ENCODE measurements at regions not wholly inside any gene's neighbourhood (a gene's known extent, or its start where the extent isn't known, plus 50 kb on each side); places are given as distances from the start of the nearest gene placed in this dataset.

DNA sequence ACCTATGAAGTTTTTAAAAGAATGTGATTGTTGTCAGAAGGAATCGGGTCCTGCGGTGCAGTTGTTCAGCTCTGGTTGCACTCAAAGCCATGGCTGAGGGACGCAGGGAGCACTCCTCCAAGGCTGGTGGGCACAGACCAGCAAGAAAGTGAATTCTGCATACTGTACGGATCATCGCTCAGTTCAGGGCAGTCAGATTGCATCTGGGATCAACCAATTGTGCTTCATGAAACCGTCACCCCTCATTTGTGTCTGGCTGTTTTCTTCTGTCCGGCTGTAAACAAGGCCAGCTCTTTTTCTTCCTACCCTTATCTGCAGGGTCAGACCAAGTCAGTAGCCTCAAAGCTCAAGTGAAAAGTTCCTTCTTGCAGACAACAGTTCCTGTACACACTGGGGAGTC, 478.3 kb downstream of the TFAP2A start:
- intact Hi-C loops (cut with micrococcal nuclease), result no loop called here
- no peaks in the 10 kb centered on the region for H3K27me3 Mint-ChIP-seq (ENCODE audit: insufficient read depth)
- H3K9me3 Mint-ChIP-seq, result no peaks in the 10 kb centered on the region
- H3K27ac Mint-ChIP-seq, result no peak overlapping the region
- H3K36me3 Mint-ChIP-seq (ENCODE audit: low read depth), result no peaks in the 10 kb centered on the region
- no peak for DNase-seq (ENCODE audit: low spot score)
- H3K4me1 Mint-ChIP-seq (ENCODE audit: low read depth), result no peaks in the 10 kb centered on the region
- no peak overlapping the region for H3K4me3 Mint-ChIP-seq

DNA sequence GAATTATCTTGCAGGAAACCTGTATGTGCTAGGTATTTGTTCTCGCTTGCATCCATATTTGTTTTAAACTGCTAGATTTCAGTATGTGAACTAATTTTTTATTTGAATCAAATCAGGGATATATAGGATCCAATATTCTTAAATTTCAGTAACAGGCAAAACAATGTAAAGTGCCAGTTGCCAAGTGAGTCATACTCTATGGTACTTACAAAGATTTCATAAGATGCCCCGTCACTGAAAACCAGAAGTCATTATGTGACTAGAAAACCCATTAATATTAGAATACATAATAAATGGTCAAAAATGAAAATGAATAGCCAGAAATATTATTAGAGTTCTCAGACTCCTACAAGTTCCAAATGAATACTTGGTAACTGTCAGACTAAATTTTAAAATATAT, 481.2 kb downstream of the TFAP2A start:
- no peak for DNase-seq (ENCODE audit: low spot score)
- intact Hi-C loops (cut with micrococcal nuclease), result no loop called here
- no peaks in the 10 kb centered on the region for H3K4me1 Mint-ChIP-seq (ENCODE audit: low read depth)
- no peaks in the 10 kb centered on the region for H3K36me3 Mint-ChIP-seq (ENCODE audit: low read depth)
- H3K27ac Mint-ChIP-seq, result no peak overlapping the region
- H3K9me3 Mint-ChIP-seq, result peaks cover 4% of the 10 kb centered on the region
- H3K27me3 Mint-ChIP-seq (ENCODE audit: insufficient read depth), result no peaks in the 10 kb centered on the region
- no peak overlapping the region for H3K4me3 Mint-ChIP-seq

DNA sequence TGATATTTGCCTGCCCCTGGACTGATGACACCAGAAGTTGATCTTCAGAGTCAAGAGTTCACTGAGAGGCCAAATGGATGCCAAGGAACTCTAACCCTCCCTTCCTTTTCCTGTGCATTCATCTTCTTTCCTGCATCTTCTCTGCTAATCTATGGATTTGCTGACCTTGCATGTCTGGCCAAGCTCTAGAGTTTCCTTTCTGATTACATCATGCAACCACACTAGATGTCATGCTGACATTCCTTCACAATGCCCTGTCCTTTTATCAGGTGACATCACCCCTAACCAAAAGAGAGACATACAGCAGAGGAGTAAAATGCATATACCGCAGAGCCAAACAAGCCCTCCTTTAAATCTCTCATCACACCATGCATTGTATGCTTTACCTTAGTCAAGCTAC, 487.6 kb downstream of the TFAP2A start:
- no peak for DNase-seq (ENCODE audit: low spot score)
- Mint-ChIP-seq H3K4me3 (no peak overlapping the region), H3K36me3 (ENCODE audit: low read depth) (no peaks in the 10 kb centered on the region), H3K27ac (no peak overlapping the region), H3K4me1 (ENCODE audit: low read depth) (no peaks in the 10 kb centered on the region), H3K9me3 (peaks cover 12% of the 10 kb centered on the region), H3K27me3 (ENCODE audit: insufficient read depth) (no peaks in the 10 kb centered on the region)
- intact Hi-C loops (cut with micrococcal nuclease), result no loop called here

DNA sequence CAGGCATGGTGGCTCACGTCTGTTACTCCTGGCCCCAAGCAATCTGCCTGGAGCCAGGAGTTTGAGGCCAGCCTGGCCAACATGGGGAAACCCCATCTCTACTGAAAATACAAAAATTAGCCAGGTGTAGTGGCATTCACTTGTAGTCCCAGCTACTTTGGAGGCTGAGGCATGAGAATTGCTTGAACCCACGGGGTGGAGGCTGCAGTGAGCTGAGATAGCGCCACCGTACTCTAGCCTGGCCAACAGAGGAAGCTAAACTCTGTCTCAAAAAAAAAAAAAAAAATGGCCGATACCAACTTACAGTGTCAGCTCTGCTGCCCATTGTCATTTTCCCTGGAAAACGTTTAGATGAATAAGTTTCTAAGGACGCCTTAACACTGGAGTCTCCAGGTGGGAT, 489.9 kb downstream of the TFAP2A start:
- no peaks in the 10 kb centered on the region for H3K36me3 Mint-ChIP-seq (ENCODE audit: low read depth)
- H3K4me1 Mint-ChIP-seq (ENCODE audit: low read depth), result no peaks in the 10 kb centered on the region
- no peak overlapping the region for H3K27ac Mint-ChIP-seq
- no peak for DNase-seq (ENCODE audit: low spot score)
- H3K4me3 Mint-ChIP-seq, result no peak overlapping the region
- peaks cover 12% of the 10 kb centered on the region for H3K9me3 Mint-ChIP-seq
- H3K27me3 Mint-ChIP-seq (ENCODE audit: insufficient read depth), result no peaks in the 10 kb centered on the region
- intact Hi-C loops (cut with micrococcal nuclease), result no loop called here

DNA sequence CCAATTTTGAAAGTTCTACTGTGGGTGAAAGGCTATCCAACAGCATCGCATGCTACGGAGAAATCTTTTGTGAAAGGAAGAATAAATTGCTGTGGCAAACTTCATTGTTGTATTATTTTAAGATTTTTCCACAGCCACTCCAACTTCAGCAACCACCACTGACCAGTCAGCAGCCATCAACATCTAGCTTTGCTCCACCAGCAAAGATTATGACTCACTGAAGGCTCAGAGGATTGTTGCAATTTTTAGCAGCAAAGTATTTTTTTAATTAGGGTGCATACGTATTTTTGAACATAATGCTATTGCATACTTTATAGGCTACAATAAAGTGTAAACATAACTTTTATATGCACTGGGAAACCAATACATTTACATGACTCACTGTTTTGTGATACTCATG, 493.5 kb downstream of the TFAP2A start:
- no peaks in the 10 kb centered on the region for H3K27me3 Mint-ChIP-seq (ENCODE audit: insufficient read depth)
- H3K4me3 Mint-ChIP-seq, result no peak overlapping the region
- no peaks in the 10 kb centered on the region for H3K4me1 Mint-ChIP-seq (ENCODE audit: low read depth)
- no peak for DNase-seq (ENCODE audit: low spot score)
- intact Hi-C loops (cut with micrococcal nuclease), result no loop called here
- no peaks in the 10 kb centered on the region for H3K36me3 Mint-ChIP-seq (ENCODE audit: low read depth)
- peaks cover 13% of the 10 kb centered on the region for H3K9me3 Mint-ChIP-seq
- H3K27ac Mint-ChIP-seq, result no peak overlapping the region

DNA sequence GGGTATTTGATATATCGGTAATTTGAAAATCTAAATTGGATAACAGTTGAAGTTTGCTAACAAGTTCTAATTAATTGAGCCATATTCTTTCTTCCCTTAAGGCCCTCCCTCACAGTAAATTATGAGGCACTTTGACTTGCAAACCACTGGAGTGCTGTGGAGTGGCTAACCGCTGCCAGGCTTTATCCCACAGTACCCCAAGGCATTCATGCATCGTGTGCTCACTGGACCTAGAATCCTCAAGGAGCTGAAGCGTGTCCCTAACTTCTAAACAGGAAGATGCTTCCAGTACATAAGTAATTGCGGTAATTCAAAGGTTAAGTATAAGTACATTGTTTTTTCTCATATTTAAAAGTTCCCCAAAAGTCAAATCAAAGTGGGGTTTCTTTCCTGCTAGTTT, 499.9 kb downstream of the TFAP2A start:
- Mint-ChIP-seq H3K27ac (no peak overlapping the region), H3K4me1 (ENCODE audit: low read depth) (no peaks in the 10 kb centered on the region), H3K4me3 (no peak overlapping the region), H3K9me3 (peaks cover 6% of the 10 kb centered on the region), H3K27me3 (ENCODE audit: insufficient read depth) (no peaks in the 10 kb centered on the region), H3K36me3 (ENCODE audit: low read depth) (no peaks in the 10 kb centered on the region)
- intact Hi-C loops (cut with micrococcal nuclease), result no loop called here
- DNase-seq (ENCODE audit: low spot score), result no peak

DNA sequence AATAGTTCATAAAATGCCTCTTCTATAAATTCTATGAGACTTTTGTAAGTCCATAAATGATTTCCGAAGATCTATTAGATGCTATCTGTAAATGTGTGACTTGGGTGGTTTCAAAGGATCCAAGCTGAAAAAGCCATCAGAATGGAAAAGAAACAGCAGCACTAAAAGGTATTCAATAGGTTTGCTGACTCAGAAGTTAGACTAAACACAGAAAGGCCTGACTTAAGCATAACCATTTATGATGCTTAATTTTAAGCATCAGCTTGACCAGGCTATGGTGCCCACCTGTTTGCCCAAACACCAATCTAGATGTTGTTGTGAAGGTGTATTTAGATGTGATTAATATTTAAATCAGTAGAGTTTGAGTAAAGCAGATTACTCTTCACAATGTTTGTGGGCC, 513.5 kb downstream of the TFAP2A start:
- intact Hi-C loops (cut with micrococcal nuclease), result no loop called here
- Mint-ChIP-seq H3K9me3 (peaks cover 7% of the 10 kb centered on the region), H3K4me1 (ENCODE audit: low read depth) (no peaks in the 10 kb centered on the region), H3K27ac (no peak overlapping the region), H3K27me3 (ENCODE audit: insufficient read depth) (no peaks in the 10 kb centered on the region), H3K36me3 (ENCODE audit: low read depth) (no peaks in the 10 kb centered on the region), H3K4me3 (no peak overlapping the region)
- no peak for DNase-seq (ENCODE audit: low spot score)

DNA sequence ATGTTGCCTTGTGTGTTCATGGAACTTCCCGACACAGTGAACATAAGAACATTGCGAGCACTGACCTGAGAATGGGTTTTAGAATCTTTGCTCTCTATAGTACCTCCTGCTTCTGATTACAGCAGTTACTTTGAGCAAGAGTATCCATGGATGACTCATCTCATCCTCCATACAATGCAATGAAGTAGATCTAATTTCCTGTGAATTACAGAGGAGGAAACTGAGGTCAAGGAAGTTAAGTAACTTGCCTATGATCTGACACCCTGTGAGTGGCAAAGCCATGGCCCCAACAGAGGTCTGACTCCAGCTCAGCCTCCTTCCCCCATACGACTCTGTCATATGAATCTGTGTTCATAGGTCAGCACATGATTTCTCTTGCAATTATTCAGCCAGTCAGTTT, 518.1 kb downstream of the TFAP2A start:
- Mint-ChIP-seq H3K27me3 (ENCODE audit: insufficient read depth) (no peaks in the 10 kb centered on the region), H3K27ac (no peak overlapping the region), H3K36me3 (ENCODE audit: low read depth) (no peaks in the 10 kb centered on the region), H3K4me3 (no peak overlapping the region), H3K4me1 (ENCODE audit: low read depth) (no peaks in the 10 kb centered on the region), H3K9me3 (peaks cover 9% of the 10 kb centered on the region)
- no peak for DNase-seq (ENCODE audit: low spot score)
- intact Hi-C loops (cut with micrococcal nuclease), result no loop called here

DNA sequence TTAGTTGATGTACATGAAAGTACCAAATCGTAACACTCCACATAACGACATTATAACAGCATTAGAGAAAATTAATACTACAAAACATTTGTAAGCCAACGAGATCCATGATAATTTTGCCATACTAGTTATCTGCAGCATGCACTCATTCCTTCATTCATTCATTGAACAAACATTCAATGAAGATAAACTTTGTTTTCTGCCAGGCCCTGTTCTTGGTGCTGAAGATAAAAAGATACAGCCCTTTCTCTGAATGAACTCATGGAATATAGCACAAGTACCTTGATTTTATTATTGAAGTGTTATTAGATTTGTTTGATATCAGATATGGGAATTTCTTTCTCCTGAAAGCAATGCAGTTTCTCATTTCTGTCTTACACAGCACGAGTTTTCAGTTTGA, 524.0 kb downstream of the TFAP2A start:
- no peak for DNase-seq (ENCODE audit: low spot score)
- Mint-ChIP-seq H3K36me3 (ENCODE audit: low read depth) (no peaks in the 10 kb centered on the region), H3K9me3 (no peaks in the 10 kb centered on the region), H3K27me3 (ENCODE audit: insufficient read depth) (no peaks in the 10 kb centered on the region), H3K27ac (no peak overlapping the region), H3K4me3 (no peak overlapping the region), H3K4me1 (ENCODE audit: low read depth) (no peaks in the 10 kb centered on the region)
- intact Hi-C loops (cut with micrococcal nuclease), result no loop called here

DNA sequence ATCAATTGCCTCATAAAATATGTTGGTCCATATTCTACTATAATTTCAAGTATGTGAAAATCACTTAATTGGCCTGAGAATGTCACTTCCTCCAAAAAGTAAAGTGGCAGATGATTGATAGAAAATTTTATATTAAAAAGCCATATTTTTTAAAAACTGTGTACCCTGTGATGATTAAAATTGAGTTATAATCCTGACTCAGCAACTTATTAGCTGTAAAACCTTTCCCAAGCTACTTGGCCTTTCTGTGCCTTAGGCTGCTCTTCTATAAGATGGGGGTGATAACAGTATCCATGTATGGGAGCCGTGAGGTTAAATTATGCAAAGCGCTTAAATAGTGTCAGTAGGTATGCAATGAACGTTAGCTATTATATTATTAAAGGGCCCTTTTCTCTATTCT, 524.4 kb downstream of the TFAP2A start:
- Mint-ChIP-seq H3K36me3 (ENCODE audit: low read depth) (no peaks in the 10 kb centered on the region), H3K9me3 (peaks cover 3% of the 10 kb centered on the region), H3K4me3 (no peak overlapping the region), H3K27ac (no peak overlapping the region), H3K27me3 (ENCODE audit: insufficient read depth) (no peaks in the 10 kb centered on the region), H3K4me1 (ENCODE audit: low read depth) (no peaks in the 10 kb centered on the region)
- intact Hi-C loops (cut with micrococcal nuclease), result no loop called here
- no peak for DNase-seq (ENCODE audit: low spot score)

DNA sequence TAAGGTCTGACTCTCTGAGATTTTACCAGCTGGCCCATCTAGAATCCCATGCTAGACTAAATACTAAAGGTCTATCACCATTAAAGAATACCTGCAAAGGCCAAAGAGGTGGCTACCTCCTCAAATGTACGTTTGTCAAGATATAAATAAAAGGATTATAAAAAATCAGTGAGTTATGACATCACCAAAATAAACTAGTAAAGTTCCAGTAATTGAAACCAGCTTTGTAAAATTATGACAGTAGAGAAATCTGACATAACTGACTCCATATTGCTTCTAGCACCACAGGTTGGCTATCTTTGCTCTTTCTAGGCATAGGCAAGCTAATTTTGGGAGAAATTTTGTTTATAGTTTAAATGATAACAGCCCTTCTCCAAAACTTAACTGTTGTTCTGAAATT, 536.3 kb downstream of the TFAP2A start:
- no peaks in the 10 kb centered on the region for H3K36me3 Mint-ChIP-seq (ENCODE audit: low read depth)
- no peak for DNase-seq (ENCODE audit: low spot score)
- H3K4me1 Mint-ChIP-seq (ENCODE audit: low read depth), result no peaks in the 10 kb centered on the region

DNA sequence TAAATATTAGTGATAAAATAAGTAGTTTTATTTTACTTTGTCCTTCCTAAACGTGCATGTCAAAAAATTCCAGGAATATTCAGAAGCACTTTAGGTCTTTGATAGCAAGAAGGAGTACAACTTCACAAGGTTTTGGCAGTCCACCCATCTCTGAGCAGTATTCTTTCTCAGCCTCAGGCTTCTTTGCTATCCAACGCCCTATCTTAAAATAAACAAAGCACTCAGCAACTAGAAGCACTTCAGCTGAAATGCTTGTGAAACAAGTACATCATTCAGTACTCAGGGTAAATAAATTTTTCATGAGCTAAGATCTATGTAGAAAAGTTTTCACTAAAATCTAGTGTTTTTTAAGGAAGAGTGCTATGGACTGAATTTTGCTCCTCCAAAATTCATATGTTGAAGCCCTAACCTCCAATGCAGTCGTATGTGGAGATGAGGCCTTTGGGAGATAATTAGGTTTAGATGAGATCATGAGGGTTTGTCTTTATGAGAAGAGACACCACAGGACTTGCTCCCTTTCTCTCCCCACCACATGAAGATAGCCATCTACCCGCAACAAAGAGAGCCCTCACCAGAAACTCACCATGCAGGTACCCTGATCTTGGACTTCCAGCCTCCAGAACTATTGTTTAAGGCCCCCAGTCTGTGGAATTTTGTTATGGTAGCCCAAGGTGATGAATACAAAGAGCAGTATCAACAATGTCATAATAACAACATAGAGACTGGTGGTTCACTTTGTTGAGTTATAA, 539.1 kb downstream of the TFAP2A start:
- intact Hi-C loops (cut with micrococcal nuclease), result no loop called here
- no peaks in the 10 kb centered on the region for H3K36me3 Mint-ChIP-seq (ENCODE audit: low read depth)
- peaks cover 20% of the 10 kb centered on the region for H3K9me3 Mint-ChIP-seq
- no peaks in the 10 kb centered on the region for H3K27me3 Mint-ChIP-seq (ENCODE audit: insufficient read depth)
- H3K4me1 Mint-ChIP-seq (ENCODE audit: low read depth), result no peaks in the 10 kb centered on the region
- no peak for DNase-seq (ENCODE audit: low spot score)
- no peak overlapping the region for H3K4me3 Mint-ChIP-seq
- H3K27ac Mint-ChIP-seq, result no peak overlapping the region

More for the DNA sequence above, 536.3 kb downstream of the TFAP2A start:
- Mint-ChIP-seq H3K9me3 (peaks cover 24% of the 10 kb centered on the region), H3K27me3 (ENCODE audit: insufficient read depth) (no peaks in the 10 kb centered on the region), H3K27ac (no peak overlapping the region), H3K4me3 (no peak overlapping the region)
- intact Hi-C loops (cut with micrococcal nuclease), result no loop called here

DNA sequence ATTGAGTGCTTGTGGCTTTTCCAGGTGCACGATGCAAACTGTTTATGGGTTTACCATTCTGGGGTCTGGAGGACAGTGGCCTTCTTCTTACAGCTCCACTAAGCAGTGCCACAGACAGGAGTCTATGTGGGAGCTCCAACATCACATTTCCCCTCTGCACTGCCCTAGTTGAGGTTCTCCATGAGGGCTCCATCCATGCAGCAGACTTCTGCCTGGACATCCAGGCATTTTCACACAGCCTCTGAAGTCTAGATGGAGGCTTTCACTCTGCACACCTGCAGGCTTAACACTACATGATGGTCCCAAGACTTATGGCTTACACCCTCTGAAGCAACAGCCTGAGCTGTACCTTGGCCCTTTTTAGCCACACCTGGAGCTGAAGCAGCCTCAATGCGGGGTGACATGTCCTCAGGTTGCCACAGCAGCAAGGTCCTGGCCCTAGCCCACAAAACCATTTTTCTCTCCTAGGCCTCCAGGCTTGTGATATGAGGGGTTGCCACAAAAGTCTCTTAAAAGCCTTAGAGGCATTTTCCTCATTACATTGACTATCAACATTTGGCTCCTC, 552.2 kb downstream of the TFAP2A start:
- no peaks in the 10 kb centered on the region for H3K36me3 Mint-ChIP-seq (ENCODE audit: low read depth)
- no peak for DNase-seq (ENCODE audit: low spot score)
- H3K4me1 Mint-ChIP-seq (ENCODE audit: low read depth), result no peaks in the 10 kb centered on the region
- no peak overlapping the region for H3K27ac Mint-ChIP-seq
- H3K27me3 Mint-ChIP-seq (ENCODE audit: insufficient read depth), result no peaks in the 10 kb centered on the region
- intact Hi-C loops (cut with micrococcal nuclease), result no loop called here
- H3K4me3 Mint-ChIP-seq, result no peak overlapping the region
- H3K9me3 Mint-ChIP-seq, result peaks cover 38% of the 10 kb centered on the region
